Loucy (cell line): ENCODE measurements at regions not wholly inside any gene's neighbourhood (a gene's known extent, or its start where the extent isn't known, plus 50 kb on each side); places are given as distances from the start of the nearest gene placed in this dataset.

Experiments used
- EZH2phosphoT487 ChIP-seq: fragments of 200-600 bp; IDR thresholded peaks from 2 replicates; pipeline ENCODE4 v1.6.1; 2018; ENCODE audit warnings: antibody characterized with exemption, mild to moderate bottlenecking, moderate library complexity, borderline replicate concordance
- TF ChIP-seq, protein P1 (sequence below): fragments of 200-600 bp; sonication (generic); conservative IDR thresholded peaks from 2 replicates; pipeline ENCODE4 v1.5.1; 2014; ENCODE audit warnings: mild to moderate bottlenecking, antibody characterized with exemption, low read length

- TF ChIP-seq EZH2phosphoT487: no peak
- TF ChIP-seq, protein P1, sequence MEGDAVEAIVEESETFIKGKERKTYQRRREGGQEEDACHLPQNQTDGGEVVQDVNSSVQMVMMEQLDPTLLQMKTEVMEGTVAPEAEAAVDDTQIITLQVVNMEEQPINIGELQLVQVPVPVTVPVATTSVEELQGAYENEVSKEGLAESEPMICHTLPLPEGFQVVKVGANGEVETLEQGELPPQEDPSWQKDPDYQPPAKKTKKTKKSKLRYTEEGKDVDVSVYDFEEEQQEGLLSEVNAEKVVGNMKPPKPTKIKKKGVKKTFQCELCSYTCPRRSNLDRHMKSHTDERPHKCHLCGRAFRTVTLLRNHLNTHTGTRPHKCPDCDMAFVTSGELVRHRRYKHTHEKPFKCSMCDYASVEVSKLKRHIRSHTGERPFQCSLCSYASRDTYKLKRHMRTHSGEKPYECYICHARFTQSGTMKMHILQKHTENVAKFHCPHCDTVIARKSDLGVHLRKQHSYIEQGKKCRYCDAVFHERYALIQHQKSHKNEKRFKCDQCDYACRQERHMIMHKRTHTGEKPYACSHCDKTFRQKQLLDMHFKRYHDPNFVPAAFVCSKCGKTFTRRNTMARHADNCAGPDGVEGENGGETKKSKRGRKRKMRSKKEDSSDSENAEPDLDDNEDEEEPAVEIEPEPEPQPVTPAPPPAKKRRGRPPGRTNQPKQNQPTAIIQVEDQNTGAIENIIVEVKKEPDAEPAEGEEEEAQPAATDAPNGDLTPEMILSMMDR: no peak
Observed at GRCh38 chr5:5628866-5629606, 206.6 kb downstream of the ICE1 start.
